B cell (primary cell): ENCODE measurements at regions not wholly inside any gene's neighbourhood (a gene's known extent, or its start where the extent isn't known, plus 50 kb on each side); places are given as distances from the start of the nearest gene placed in this dataset.

Experiments used
- ATAC-seq: fragments of 200-7000 bp; cut with Tn5 transposase; one replicate; pipeline ENCODE4 v1.10.0; 2021; ENCODE audit warnings: low read depth, mild to moderate bottlenecking, moderate number of reproducible peaks, moderate library complexity
- CTCF ChIA-PET: fragments of 350-600 bp; sonication (Branson Sonifier 250); formaldehyde crosslinking; loops from one replicate; lab custom pipeline; 2021; ENCODE audit warnings: antibody characterized with exemption, inconsistent platforms; lab: Charles Lee
- POLR2A ChIA-PET: fragments of 350-600 bp; sonication (Branson Sonifier 250); formaldehyde crosslinking; loops from one replicate; lab custom pipeline; 2021; ENCODE audit warnings: antibody characterized with exemption; lab: Charles Lee
- DNase-seq: peaks from one replicate; pipeline ENCODE4 v3.0.0; 2013
- H2AFZ ChIP-seq: 2 replicates; pipeline ENCODE4 v1.6.1; 2012; ENCODE audit warnings: mild to moderate bottlenecking, low read depth, low read length; ENCODE audit not compliant: insufficient read depth, poor library complexity, severe bottlenecking
- H3K27ac ChIP-seq, 2 donors: 1 replicate in 1 of 2; 2 replicates in 1 of 2; pipeline ENCODE4 v1.5.1; 2012 to 2013; ENCODE audit warnings: low read length in 2 of 2, mild to moderate bottlenecking in 2 of 2, moderate library complexity in 1 of 2
- H3K27me3 ChIP-seq, 4 experiments: fragments of 200-600 bp in 1 of 4; sonication (generic) in 1 of 4; replicated peaks in 1 of 4; 1 replicate in 2 of 4; 2 replicates in 2 of 4; pipeline versions ENCODE4 v1.6.1 to v1.7.0; 2013 to 2016; ENCODE audit warnings: low read length in 3 of 4, mild to moderate bottlenecking in 2 of 4, mixed read lengths in 1 of 4, moderate library complexity in 1 of 4; ENCODE audit not compliant: insufficient read depth in 4 of 4, control insufficient read depth in 3 of 4; ENCODE audit errors: control extremely low read depth in 1 of 4
- H3K36me3 ChIP-seq, 2 experiments: replicated peaks in 1 of 2; 1 replicate in 1 of 2; 2 replicates in 1 of 2; pipeline versions ENCODE4 v1.6.1 to v1.7.1; 2013; ENCODE audit warnings: low read length in 1 of 2; ENCODE audit not compliant: insufficient read depth in 2 of 2, control insufficient read depth in 1 of 2; ENCODE audit errors: control extremely low read depth in 1 of 2, extremely low read depth in 1 of 2
- H3K4me1 ChIP-seq, 2 donors: fragments of 200-600 bp in 1 of 2; sonication (generic) in 1 of 2; 1 replicate in 1 of 2; 2 replicates in 1 of 2; pipeline versions ENCODE4 v1.5.1 to v1.6.1; 2013 to 2017; ENCODE audit warnings: low read length in 2 of 2; ENCODE audit not compliant: control insufficient read depth in 2 of 2, insufficient read depth in 2 of 2
- H3K4me2 ChIP-seq: replicated peaks from 2 replicates; pipeline ENCODE3; 2012; ENCODE audit warnings: mild to moderate bottlenecking, low read depth, low read length; ENCODE audit not compliant: poor library complexity, severe bottlenecking
- H3K4me3 ChIP-seq, 5 experiments: fragments of 200-600 bp in 1 of 5; sonication (generic) in 1 of 5; 1 replicate in 3 of 5; 2 replicates in 2 of 5; pipeline versions ENCODE4 v1.5.1 to v1.7.0; 2011 to 2016; ENCODE audit warnings: low read length in 4 of 5, mild to moderate bottlenecking in 4 of 5, low read depth in 2 of 5, control low read depth in 1 of 5, moderate library complexity in 1 of 5; ENCODE audit not compliant: insufficient read depth in 1 of 5; ENCODE audit errors: control extremely low read depth in 1 of 5, extremely low read depth in 1 of 5
- H3K79me2 ChIP-seq: fragments of 200-600 bp; sonication (generic); one replicate; pipeline ENCODE4 v1.6.0; 2016; ENCODE audit warnings: low read length; ENCODE audit not compliant: control insufficient read depth, insufficient read depth
- H3K9ac ChIP-seq: fragments of 200-600 bp; sonication (generic); 2 replicates; pipeline ENCODE4 v1.6.1; 2017; ENCODE audit warnings: mild to moderate bottlenecking, low read length, moderate library complexity
- H3K9me3 ChIP-seq, 3 donors: one replicate each; pipeline versions ENCODE4 v1.6.1 to v1.7.1; 2013; ENCODE audit warnings: low read length in 2 of 3; ENCODE audit not compliant: control insufficient read depth in 2 of 3, insufficient read depth in 1 of 3; ENCODE audit errors: control extremely low read depth in 1 of 3
- H4K20me1 ChIP-seq: 2 replicates; pipeline ENCODE4 v1.6.0; 2012; ENCODE audit warnings: mild to moderate bottlenecking, low read length; ENCODE audit not compliant: insufficient read depth, control insufficient read depth, poor library complexity, severe bottlenecking
- H3K27ac Mint-ChIP-seq: one replicate; pipeline ENCODE4 v1.8.0; 2021; ENCODE audit warnings: mixed read lengths
- H3K27me3 Mint-ChIP-seq: one replicate; pipeline ENCODE4 v1.8.0; 2021; ENCODE audit warnings: mixed read lengths
- H3K4me1 Mint-ChIP-seq: one replicate; pipeline ENCODE4 v1.8.0; 2021; ENCODE audit warnings: mixed read lengths
- H3K4me3 Mint-ChIP-seq: one replicate; pipeline ENCODE4 v1.8.0; 2021; ENCODE audit warnings: mixed read lengths
- H3K9me3 Mint-ChIP-seq: one replicate; pipeline ENCODE4 v1.8.0; 2022; ENCODE audit warnings: mixed read lengths; ENCODE audit not compliant: insufficient read depth
- EZH2 ChIP-seq: IDR thresholded peaks from 2 replicates; pipeline ENCODE4 v1.6.1; 2012; ENCODE audit warnings: borderline replicate concordance, low read depth, mild to moderate bottlenecking, moderate library complexity, low read length; ENCODE audit not compliant: insufficient read depth, poor library complexity, severe bottlenecking
- WGBS: methylation state at CpG from one replicate; pipeline ENCODE4 v1.1.5; 2013; ENCODE audit warnings: missing lambda C conversion rate; ENCODE audit not compliant: insufficient coverage; 5-methylcytosine and 5-hydroxymethylcytosine counted together
- intact Hi-C: fragments of 100-400 bp; cut with micrococcal nuclease; formaldehyde crosslinking; loops from one replicate; pipeline ENCODE4 v1.10.0; 2022
- TF ChIP-seq, protein P1 (sequence below): fragments of 200-600 bp; IDR thresholded peaks from one replicate; pipeline ENCODE4 v1.8.0; 2022; ENCODE audit warnings: antibody characterized with exemption, mild to moderate bottlenecking

DNA sequence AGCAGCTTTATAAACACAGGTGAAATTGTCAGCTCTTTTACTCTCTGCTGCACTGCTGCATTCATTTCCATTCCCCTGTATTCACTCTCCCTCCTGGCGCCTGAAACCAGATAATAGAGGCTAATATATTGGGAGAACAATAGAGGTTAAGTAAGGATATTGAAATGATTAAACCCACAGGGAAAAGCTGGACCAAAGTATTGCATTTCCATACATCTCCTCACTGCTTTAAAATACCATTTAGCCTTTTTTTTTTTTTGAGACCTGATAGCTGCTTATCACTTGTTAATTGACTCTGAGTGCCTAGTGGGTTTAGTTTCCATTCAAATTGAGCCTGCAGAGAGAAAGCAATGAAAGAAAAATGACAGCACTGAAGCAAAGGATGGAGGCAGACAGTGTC is 540.5 kb upstream of the IMPG1 start:
- intact Hi-C loops = no loop called here
- no peaks in the 10 kb centered on the region for H3K79me2 ChIP-seq
- WGBS = no CpG with 5 or more reads among the region's 1 CpG
- CTCF ChIA-PET = no interaction called here
- no peak overlapping the region for H2AFZ ChIP-seq
- Mint-ChIP-seq H3K4me3 (no peak overlapping the region), H3K9me3 (no peaks in the 10 kb centered on the region), H3K27me3 (no peaks in the 10 kb centered on the region), H3K4me1 (no peaks in the 10 kb centered on the region), H3K27ac (no peak overlapping the region)
- no peak overlapping the region for H3K4me2 ChIP-seq
- H3K36me3 ChIP-seq = no peaks in the 10 kb centered on the region
- H3K4me1 ChIP-seq = no peaks in the 10 kb centered on the region
- H3K27ac ChIP-seq = no peak overlapping the region
- POLR2A ChIA-PET = no interaction called here
- H3K4me3 ChIP-seq = no peak overlapping the region
- H3K27me3 ChIP-seq = no peaks in the 10 kb centered on the region
- H4K20me1 ChIP-seq = no peaks in the 10 kb centered on the region
- DNase-seq = no peak
- no peak for ATAC-seq
- TF ChIP-seq, protein P1, sequence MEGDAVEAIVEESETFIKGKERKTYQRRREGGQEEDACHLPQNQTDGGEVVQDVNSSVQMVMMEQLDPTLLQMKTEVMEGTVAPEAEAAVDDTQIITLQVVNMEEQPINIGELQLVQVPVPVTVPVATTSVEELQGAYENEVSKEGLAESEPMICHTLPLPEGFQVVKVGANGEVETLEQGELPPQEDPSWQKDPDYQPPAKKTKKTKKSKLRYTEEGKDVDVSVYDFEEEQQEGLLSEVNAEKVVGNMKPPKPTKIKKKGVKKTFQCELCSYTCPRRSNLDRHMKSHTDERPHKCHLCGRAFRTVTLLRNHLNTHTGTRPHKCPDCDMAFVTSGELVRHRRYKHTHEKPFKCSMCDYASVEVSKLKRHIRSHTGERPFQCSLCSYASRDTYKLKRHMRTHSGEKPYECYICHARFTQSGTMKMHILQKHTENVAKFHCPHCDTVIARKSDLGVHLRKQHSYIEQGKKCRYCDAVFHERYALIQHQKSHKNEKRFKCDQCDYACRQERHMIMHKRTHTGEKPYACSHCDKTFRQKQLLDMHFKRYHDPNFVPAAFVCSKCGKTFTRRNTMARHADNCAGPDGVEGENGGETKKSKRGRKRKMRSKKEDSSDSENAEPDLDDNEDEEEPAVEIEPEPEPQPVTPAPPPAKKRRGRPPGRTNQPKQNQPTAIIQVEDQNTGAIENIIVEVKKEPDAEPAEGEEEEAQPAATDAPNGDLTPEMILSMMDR = no peak
- TF ChIP-seq EZH2 = no peak
- no peak overlapping the region for H3K9ac ChIP-seq
- H3K9me3 ChIP-seq = peaks cover 0 to 5% (median 0%) of the 10 kb centered on the region in 3 donors

GRCh38 chr6:76609160-76609559 is 536.7 kb upstream of the IMPG1 start:
- Histone ChIP-seq H2AFZ (no peak overlapping the region), H3K4me2 (no peak overlapping the region), H3K9me3 (peaks cover 0 to 5% (median 0%) of the 10 kb centered on the region in 3 donors), H4K20me1 (no peaks in the 10 kb centered on the region), H3K4me3 (no peak overlapping the region), H3K4me1 (no peaks in the 10 kb centered on the region), H3K27me3 (no peaks in the 10 kb centered on the region), H3K9ac (no peak overlapping the region), H3K27ac (no peak overlapping the region), H3K36me3 (no peaks in the 10 kb centered on the region), H3K79me2 (no peaks in the 10 kb centered on the region)
- ChIA-PET CTCF (no interaction called here), POLR2A (no interaction called here)
- no peak for ATAC-seq
- TF ChIP-seq, protein P1 = no peak
- TF ChIP-seq EZH2 = no peak
- no peak for DNase-seq
- Mint-ChIP-seq H3K9me3 (peaks cover 3% of the 10 kb centered on the region), H3K4me3 (no peak overlapping the region), H3K27ac (no peak overlapping the region), H3K4me1 (no peaks in the 10 kb centered on the region), H3K27me3 (no peaks in the 10 kb centered on the region)
- intact Hi-C loops = no loop called here
- 88% methylated on average over 2 of the region's 4 CpGs for WGBS
